ENCODE measurements at regions not wholly inside any gene's neighbourhood (a gene's known extent, or its start where the extent isn't known, plus 50 kb on each side); places are given as distances from the start of the nearest gene placed in this dataset.

- TF ChIP-seq EGR1 (IDR thresholded peaks at IDR 0.05) (no peak), TAF1 (IDR thresholded peaks at IDR 0.05; ENCODE audit: low read depth) (no peak), ZBTB7A (IDR thresholded peaks at IDR 0.05; ENCODE audit: low read depth) (no peak), REST (IDR thresholded peaks at IDR 0.05; ENCODE audit: low read depth) (no peak), FOXM1 (IDR thresholded peaks at IDR 0.05; ENCODE audit: borderline replicate concordance, low read depth) (no peak), CREB1 (IDR thresholded peaks at IDR 0.05; ENCODE audit: low read depth) (no peak), NFIC (IDR thresholded peaks at IDR 0.05) (no peak), MAX (IDR thresholded peaks at IDR 0.05) (no peak), USF1 (IDR thresholded peaks at IDR 0.05) (no peak), TCF12 (IDR thresholded peaks at IDR 0.05; ENCODE audit: low read depth) (no peak), CEBPB (IDR thresholded peaks at IDR 0.05) (no peak), TEAD4 (IDR thresholded peaks at IDR 0.05) (no peak), RAD21 (IDR thresholded peaks at IDR 0.05; ENCODE audit: low read depth) (no peak)
Observed at GRCh38 chr2:66242099-66242789, 192.7 kb upstream of the MEIS1 start.

- no peak for TF ChIP-seq RAD21 (IDR thresholded peaks at IDR 0.05; ENCODE audit: low read depth)
- TF ChIP-seq TEAD4 (IDR thresholded peaks at IDR 0.05), result no peak
- no peak for TF ChIP-seq NFIC (IDR thresholded peaks at IDR 0.05)
- no peak for TF ChIP-seq FOXM1 (IDR thresholded peaks at IDR 0.05; ENCODE audit: borderline replicate concordance, low read depth)
Observed at GRCh38 chr2:66240286-66240685, 194.6 kb upstream of the MEIS1 start.

GRCh38 chr2:66239655-66240054, 195.3 kb upstream of the MEIS1 start:
- no peak for TF ChIP-seq TAF1 (IDR thresholded peaks at IDR 0.05; ENCODE audit: low read depth)
- TF ChIP-seq MAX (IDR thresholded peaks at IDR 0.05), result no peak
- no peak for TF ChIP-seq YY1 (IDR thresholded peaks at IDR 0.05; ENCODE audit: low read depth)
- TF ChIP-seq NFIC (IDR thresholded peaks at IDR 0.05), result no peak
- TF ChIP-seq EP300 (IDR thresholded peaks at IDR 0.05; ENCODE audit: borderline replicate concordance), result no peak
- no peak for TF ChIP-seq CREB1 (IDR thresholded peaks at IDR 0.05; ENCODE audit: low read depth)
- TF ChIP-seq USF1 (IDR thresholded peaks at IDR 0.05), result no peak
- no peak for TF ChIP-seq TCF12 (IDR thresholded peaks at IDR 0.05; ENCODE audit: low read depth)
- no peak for TF ChIP-seq FOXM1 (IDR thresholded peaks at IDR 0.05; ENCODE audit: borderline replicate concordance, low read depth)
- TF ChIP-seq EGR1 (IDR thresholded peaks at IDR 0.05), result no peak
- no peak for TF ChIP-seq RAD21 (IDR thresholded peaks at IDR 0.05; ENCODE audit: low read depth)
- no peak for TF ChIP-seq TEAD4 (IDR thresholded peaks at IDR 0.05)
- no peak for TF ChIP-seq CEBPB (IDR thresholded peaks at IDR 0.05)
- TF ChIP-seq REST (IDR thresholded peaks at IDR 0.05; ENCODE audit: low read depth), result no peak
- no peak for TF ChIP-seq ZBTB7A (IDR thresholded peaks at IDR 0.05; ENCODE audit: low read depth)

- TF ChIP-seq MAX (IDR thresholded peaks at IDR 0.05) (no peak), TCF12 (IDR thresholded peaks at IDR 0.05; ENCODE audit: low read depth) (no peak), RAD21 (IDR thresholded peaks at IDR 0.05; ENCODE audit: low read depth) (no peak), ZBTB7A (IDR thresholded peaks at IDR 0.05; ENCODE audit: low read depth) (no peak), EP300 (IDR thresholded peaks at IDR 0.05; ENCODE audit: borderline replicate concordance) (no peak), CEBPB (IDR thresholded peaks at IDR 0.05) (no peak), TEAD4 (IDR thresholded peaks at IDR 0.05) (no peak), EGR1 (IDR thresholded peaks at IDR 0.05) (no peak), YY1 (IDR thresholded peaks at IDR 0.05; ENCODE audit: low read depth) (no peak), TAF1 (IDR thresholded peaks at IDR 0.05; ENCODE audit: low read depth) (no peak), CREB1 (IDR thresholded peaks at IDR 0.05; ENCODE audit: low read depth) (no peak), USF1 (IDR thresholded peaks at IDR 0.05) (no peak)
Observed at GRCh38 chr2:66237803-66238379, 197.0 kb upstream of the MEIS1 start.
